DND-41 (cell line): ENCODE measurements at regions not wholly inside any gene's neighbourhood (a gene's known extent, or its start where the extent isn't known, plus 50 kb on each side); places are given as distances from the start of the nearest gene placed in this dataset.

Experiments used
- CTCF ChIP-seq: IDR thresholded peaks from 2 replicates; pipeline ENCODE4 v1.5.1; 2012; ENCODE audit warnings: borderline replicate concordance, low read length, moderate library complexity, mild to moderate bottlenecking; ENCODE audit not compliant: poor library complexity, severe bottlenecking; ENCODE audit errors: extremely low read depth
- EZH2 ChIP-seq: IDR thresholded peaks from 3 replicates; pipeline ENCODE4 v1.6.1; 2012; ENCODE audit warnings: borderline replicate concordance, low read depth, mild to moderate bottlenecking, moderate library complexity, low read length, inconsistent platforms; ENCODE audit not compliant: severe bottlenecking

- TF ChIP-seq CTCF = no peak
- no peak for TF ChIP-seq EZH2
Measured at GRCh38 chr10:25869609-25870008, 64.4 kb upstream of the MYO3A start.
